GM20000 (cell line): ENCODE measurements at regions not wholly inside any gene's neighbourhood (a gene's known extent, or its start where the extent isn't known, plus 50 kb on each side); places are given as distances from the start of the nearest gene placed in this dataset.

Experiments
- DNase-seq: peaks from one replicate; pipeline ENCODE4 v3.0.0; 2012; ENCODE audit warnings: low spot score
- CTCF ChIP-seq: IDR thresholded peaks from 2 replicates; pipeline ENCODE4 v1.5.1; 2012; ENCODE audit warnings: mild to moderate bottlenecking, control low read depth; ENCODE audit errors: extremely low read depth, missing control alignments

- DNase-seq, result no peak
- no peak for TF ChIP-seq CTCF
Measured at GRCh38 chr2:145992572-145992971, 1472.7 kb upstream of the ZEB2 start.

GRCh38 chr2:145987793-145988192 lies 1467.9 kb upstream of the ZEB2 start:
- TF ChIP-seq CTCF, result no peak
- no peak for DNase-seq

- no peak for TF ChIP-seq CTCF
- no peak for DNase-seq
Measured at GRCh38 chr2:145985517-145985916, 1465.6 kb upstream of the ZEB2 start.

- no peak for DNase-seq
- no peak for TF ChIP-seq CTCF
Measured at GRCh38 chr2:145984580-145984979, 1464.7 kb upstream of the ZEB2 start.

- no peak for TF ChIP-seq CTCF
- no peak for DNase-seq
Measured at GRCh38 chr2:145980318-145980717, 1460.4 kb upstream of the ZEB2 start.

GRCh38 chr2:145975406-145975805 lies 1455.5 kb upstream of the ZEB2 start:
- no peak for TF ChIP-seq CTCF
- no peak for DNase-seq

- no peak for TF ChIP-seq CTCF
- no peak for DNase-seq
Measured at GRCh38 chr2:145961846-145962245, 1441.9 kb upstream of the ZEB2 start.
